DMS114 treated with DMSO at 0.1 percent for 48 hours (cell line): ENCODE measurements at regions not wholly inside any gene's neighbourhood (a gene's known extent, or its start where the extent isn't known, plus 50 kb on each side); places are given as distances from the start of the nearest gene placed in this dataset.

Experiments used
- DNase-seq: peaks from one replicate; lab custom pipeline; 2025; ENCODE audit not compliant: unreplicated experiment; lab: John Stamatoyannopoulos, UW

GRCh38 chr2:152814475-152815030 is 96.1 kb downstream of the ARL6IP6 start:
- DNase-seq, result no peak

GRCh38 chr2:152813351-152813750 is 94.9 kb downstream of the ARL6IP6 start:
- DNase-seq, result no peak
